GM19395 (cell line): ENCODE measurements at regions not wholly inside any gene's neighbourhood (a gene's known extent, or its start where the extent isn't known, plus 50 kb on each side); places are given as distances from the start of the nearest gene placed in this dataset.
"Not testable (repeated sequence)": the region's sequence is repeated elsewhere in the genome, so short reads cannot be mapped to it uniquely, and the experiment has no call there.

Experiments
- ATAC-seq: cut with Tn5 transposase; IDR thresholded peaks from one replicate; pipeline ENCODE4 v1.9.1; 2021; ENCODE audit warnings: mild to moderate bottlenecking, moderate library complexity; ENCODE audit not compliant: unreplicated experiment

DNA sequence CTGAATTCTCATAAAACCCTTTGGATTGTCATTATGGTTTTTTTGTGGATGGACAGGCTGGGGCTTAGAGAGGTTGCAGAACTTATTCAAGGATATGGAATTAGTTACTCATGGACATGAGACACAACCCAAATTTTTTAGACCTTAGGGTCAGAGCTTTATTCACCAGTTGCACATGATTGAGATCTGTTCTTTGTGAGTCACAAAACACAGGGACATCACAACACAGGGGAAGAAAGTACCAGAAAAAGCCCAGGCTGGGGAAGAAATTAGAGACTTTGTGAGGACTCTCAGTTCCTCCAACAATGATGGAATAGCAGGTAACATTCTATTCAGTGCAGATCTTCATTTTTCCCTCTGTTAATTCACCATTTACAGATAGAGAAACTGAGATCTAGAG, 602.4 kb upstream of the CPEB2 start:
- ATAC-seq = no peak

DNA sequence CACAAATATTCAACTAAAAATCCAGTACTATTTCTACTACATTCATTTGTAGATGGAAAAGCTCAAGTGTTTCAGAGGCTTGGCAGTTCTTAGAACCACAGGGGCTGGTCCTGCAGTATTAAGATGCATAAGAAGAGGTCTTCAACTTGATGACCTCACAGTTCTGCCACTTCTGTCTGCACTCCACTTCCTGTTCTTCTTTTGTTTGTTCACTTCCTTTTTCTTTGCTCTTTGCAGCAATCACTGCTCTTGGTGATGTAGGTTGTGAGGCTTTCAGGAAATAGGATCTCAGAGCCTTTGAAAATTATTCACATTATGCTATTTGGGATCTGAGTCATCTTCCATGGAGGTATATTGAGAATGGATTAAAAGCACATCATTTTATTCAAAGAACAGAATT, 602.0 kb upstream of the CPEB2 start:
- ATAC-seq = no peak

DNA sequence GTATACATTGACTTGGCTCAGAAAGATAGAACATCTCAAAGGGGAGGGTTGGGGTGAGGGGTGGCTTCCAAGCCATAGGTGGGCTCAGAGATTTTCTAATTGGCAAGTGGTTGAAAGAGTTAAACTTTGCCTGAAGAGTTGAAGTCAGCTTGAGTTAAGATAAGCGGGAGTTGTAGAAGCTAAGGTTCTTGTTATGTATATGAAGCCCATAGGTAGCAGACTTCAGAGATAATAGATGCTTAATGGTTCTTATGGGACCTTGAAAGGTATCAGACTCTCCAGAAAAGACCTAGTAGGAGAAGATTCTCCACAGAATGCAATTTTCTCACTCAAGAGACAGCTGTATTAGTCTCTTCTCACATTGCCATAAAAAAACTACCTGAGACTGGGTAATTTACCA, 599.1 kb upstream of the CPEB2 start:
- no peak for ATAC-seq

DNA sequence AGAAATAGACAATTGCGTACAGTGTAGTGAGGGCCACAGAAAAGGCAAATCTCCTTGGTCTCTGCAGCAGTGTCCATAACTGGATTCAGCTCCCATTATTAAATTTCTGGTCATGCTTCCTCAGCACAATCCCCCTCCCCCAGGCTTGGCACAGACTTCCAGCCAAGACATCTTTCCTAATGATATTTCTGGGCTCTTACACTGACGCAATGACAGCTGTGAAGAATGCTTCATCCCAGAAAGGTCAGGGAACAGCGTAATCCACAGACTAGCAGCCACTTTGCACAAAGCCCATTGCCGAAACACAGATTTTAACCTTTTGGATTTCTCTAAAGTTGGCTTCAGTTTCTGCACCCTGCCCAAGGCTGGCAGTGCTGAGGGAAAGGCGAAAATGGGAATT, 597.6 kb upstream of the CPEB2 start:
- no peak for ATAC-seq

DNA sequence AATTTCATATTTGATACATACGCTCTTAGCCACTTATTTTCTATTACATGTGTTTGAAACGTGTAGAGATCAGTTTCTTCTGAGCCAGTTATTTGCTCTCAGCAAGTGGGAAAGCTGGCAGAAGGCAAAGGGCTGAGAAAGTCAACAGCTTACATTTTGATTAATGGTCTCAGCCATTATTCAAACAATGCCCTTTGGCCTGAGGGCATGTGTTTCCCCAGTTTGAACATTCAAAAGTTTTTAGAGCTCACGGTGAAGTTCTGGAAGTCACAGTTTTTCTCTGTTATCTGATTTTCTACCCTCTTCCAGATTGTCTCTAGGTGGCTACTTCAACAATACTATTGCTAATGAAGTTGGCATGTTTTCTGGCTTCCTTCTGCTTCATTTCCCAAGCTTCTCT, 591.8 kb upstream of the CPEB2 start:
- ATAC-seq = no peak

DNA sequence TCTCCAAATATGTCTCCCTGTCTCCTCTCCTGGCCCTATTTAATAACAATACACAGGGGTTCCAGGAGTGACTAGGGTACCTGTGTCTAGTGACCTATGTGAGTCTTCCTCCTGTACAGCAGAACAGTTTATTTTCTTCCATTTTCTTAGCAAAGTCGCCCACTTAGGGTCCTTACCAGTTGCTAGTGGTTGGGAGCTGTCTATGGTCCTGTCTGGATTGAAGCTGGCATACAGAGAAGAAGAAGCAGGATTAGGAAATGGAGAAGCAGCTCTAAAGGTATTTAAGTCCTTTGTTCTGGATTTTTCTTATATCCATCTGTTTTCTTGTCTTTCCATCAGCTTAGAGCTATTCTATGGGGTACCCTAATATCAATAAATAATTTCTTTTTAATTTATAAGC, 587.1 kb upstream of the CPEB2 start:
- no peak for ATAC-seq

DNA sequence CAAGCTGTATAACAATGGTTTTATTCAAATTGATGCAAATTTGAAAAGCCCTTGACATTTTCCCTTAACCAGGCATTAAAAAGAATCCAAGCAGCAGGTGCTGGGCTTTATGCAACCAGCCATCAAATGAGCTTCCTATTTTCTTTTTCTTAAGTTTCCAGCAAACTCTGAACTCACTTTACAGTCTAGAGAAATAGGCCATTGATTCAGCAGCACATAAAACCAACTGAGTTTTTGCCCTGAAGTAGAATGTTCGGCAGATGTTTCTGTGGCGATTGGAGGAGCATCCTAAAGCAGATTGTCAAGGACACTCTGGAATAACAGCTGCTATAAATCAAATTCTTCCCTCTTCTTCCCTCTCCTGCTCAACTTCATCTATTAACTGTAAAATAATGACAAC, 582.8 kb upstream of the CPEB2 start:
- no peak for ATAC-seq

DNA sequence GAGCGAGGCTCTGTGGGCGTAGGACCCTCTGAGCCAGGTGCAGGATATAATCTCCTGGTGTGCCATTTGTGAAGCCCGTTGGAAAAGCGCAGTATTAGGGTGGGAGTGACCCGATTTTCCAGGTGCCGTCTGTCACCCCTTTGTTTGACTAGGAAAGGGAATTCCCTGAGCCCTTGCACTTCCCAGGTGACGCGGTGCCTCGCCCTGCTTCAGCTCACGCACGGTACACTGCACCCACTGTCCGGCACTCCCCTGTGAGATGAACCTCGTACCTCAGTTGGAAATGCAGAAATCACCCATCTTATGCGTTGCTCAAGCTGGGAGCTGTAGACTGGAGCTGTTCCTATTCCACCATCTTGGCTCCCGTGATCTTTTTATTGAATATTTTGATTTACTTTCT, 576.0 kb upstream of the CPEB2 start:
- not testable (repeated sequence) for ATAC-seq

DNA sequence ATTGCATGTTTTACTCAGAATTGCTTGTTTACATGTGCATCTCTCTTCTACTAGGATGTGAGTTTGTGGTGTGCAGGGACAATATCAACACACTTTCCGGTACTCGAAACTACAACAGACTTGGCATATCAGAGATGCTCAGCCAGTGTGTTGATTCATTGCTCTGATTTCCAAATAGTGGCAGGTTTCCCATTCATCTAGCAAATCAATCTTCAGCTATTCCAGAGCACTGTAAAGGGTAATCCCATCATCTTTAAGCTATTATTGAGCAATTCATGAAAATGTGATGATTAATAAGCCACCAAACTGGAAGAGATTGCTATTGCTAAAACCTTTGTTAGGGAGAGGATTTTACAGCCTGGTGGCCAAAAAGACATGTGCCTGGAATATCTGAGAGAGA, 574.2 kb upstream of the CPEB2 start:
- ATAC-seq = no peak

DNA sequence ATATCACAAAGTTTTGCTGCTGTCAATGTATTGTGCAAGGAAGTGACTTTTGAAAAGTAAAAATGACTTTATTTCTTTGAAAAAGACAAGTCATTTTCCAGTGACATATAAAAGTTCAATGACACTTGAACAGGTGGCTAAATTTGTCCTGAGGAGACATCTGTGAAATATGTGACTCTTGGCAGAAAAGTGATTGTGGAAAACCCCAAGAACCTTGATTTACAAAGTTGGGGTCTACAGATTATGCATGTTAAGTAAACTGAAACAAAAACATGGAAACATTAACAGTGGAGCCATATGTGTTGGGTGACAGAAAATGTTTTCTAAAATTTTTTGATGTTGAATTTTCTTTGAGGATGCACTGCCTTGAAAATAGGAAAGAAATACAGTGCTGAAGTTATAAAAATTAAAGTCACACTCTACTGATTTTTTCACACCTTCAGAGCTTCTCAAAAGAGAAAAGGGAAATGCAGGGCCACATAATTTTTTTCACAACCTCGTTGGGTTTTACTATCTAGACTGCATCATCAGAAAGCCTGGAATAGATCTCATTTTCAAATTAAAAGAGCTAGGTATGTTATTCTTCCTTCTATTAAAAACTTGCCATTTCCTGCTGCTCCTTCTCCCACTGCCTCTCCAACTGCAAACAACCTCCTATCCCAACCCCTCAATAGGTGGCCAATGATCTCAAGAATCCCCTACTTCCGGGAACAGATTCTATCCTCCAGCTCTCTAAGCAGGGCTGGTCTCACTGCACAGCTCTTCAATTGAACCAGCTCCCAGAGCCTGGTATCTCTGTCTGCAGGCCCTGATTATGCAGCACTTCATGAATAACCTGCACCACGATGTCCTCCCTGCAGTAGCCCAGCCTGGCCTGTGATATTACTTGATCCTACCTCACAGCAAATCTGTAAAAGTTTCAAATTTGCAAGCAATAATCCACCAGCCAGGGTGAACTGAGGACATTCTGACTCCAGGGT, 570.8 kb upstream of the CPEB2 start:
- no peak for ATAC-seq

DNA sequence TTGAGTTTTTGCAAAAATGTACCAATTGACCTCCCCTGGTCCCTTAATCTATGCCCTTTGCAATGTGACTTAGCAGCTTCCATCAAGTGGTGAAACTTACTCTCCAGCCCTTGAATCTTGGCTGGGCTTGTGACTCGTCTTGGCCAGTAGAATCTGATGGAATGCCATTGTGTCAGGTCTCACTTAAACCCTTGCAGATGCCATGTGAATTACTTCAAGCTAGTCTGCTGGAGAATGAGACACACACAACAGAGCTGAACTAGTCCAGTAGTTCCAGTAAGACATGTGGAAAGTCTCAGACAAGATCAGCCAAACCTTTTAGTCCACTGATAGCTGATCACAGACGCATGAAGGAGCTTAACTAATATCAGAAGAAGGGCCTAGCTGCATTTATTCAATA, 567.8 kb upstream of the CPEB2 start:
- no peak for ATAC-seq

DNA sequence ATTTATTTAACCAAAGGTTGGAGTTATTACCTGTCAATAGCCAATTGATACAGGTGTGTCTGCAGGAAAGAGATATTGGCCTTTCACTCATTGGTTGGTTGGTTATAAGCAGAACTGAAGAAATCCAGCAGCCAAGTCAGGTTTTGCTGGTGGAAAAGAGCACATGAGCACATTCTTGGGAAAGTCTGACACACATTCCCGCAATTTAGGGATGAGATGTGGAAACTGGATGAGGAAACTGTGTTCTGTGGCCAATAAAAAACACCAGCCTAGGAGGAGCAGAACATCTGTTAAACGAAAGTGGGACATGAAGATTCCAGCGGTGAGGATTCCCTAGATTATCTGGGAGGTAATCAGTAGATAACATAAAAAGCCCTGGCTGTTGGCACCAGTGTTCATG, 567.4 kb upstream of the CPEB2 start:
- no peak for ATAC-seq

DNA sequence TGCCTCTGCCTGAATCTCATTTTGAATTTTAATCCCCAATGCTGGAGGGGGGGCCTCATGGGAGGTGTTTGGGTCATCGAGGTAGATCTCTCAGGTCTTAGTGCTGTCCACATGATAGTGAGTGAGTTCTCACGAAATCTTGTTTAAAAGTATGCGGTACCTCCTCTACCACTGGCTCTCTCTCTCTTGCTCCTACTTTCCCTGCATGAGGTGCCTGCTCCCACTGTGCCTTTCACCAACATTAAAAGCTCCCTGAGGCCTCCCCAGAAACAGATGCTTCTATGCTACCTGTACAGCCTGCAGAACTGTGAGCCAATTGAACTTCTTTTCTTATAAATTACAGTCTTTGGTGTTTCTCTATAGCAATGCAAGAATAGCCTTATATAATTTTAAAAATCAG, 560.7 kb upstream of the CPEB2 start:
- ATAC-seq = no peak

DNA sequence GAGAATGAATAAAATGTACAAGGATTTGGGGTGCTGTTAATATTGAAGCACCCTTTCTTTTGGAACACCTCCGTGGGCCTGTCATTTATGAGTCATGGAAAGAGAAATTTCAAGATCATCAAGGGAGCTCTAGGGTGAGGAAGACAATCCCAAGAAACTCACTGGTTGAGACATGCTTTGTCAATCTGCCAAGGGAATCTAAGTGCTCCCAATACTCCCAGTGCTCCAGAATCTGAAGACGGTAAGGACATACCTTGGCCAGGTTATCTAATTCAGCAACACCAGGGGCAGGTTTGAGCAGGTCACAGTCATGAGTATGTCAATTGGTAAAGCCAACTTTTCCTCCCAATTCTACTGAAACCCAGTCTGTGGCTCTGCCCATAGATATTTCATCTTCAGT, 556.4 kb upstream of the CPEB2 start:
- ATAC-seq = no peak

DNA sequence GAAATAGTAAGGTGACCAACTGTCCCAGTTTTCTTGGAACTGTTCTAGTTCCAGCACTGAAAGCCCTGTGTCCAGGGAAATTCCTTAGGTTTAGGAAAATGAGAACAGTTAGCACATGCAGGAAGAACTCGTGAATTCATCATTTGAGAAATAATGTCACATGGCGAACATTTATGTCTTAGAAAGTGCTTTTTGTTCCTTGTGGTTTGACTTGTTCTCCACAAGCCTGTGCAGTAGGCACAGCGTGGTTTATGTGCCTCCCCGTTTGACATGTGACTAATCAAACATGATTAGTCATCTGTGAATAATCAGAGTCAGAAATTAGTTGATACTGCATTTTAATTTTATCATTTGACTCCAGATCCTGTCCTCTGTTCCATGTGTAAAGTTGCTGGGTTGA, 556.0 kb upstream of the CPEB2 start:
- no peak for ATAC-seq

DNA sequence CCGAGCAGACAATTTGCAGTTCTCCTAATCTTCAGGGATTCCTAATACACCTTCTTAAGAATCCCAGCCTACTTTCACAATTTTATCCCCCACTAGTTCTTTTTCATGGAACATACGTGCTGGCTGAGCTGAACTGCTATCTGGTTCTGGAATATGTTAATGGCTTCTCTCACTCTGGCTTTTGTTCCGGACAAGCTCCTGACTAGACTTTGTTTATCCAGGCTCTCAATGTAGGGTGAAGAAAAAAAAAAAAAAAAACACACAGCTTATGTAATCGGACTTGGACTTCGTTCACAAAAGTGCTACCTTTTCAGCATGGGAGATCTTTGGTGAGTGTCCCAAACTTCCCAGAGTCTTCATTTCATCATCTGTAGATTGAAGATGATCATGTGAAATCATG, 555.4 kb upstream of the CPEB2 start:
- no peak for ATAC-seq

DNA sequence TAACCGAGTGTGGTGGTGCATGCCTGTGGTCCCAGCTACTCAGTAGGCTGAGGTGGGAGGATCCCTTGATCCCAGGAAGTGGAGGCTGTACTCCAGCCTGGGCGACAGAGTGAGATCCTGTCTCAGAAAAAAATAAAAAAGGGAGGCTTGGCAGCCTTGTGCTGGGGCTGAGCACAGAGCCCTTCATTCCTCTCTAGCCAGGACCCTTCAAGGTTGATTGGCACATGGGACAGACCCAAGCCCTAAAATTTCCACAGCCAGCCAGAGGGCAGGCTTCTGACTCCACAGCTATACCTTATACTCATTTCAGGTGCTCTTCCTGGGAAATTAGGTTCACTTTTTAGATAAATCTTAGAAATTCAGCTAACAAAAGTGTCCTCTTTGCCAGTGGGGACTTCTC, 553.0 kb upstream of the CPEB2 start:
- no peak for ATAC-seq

DNA sequence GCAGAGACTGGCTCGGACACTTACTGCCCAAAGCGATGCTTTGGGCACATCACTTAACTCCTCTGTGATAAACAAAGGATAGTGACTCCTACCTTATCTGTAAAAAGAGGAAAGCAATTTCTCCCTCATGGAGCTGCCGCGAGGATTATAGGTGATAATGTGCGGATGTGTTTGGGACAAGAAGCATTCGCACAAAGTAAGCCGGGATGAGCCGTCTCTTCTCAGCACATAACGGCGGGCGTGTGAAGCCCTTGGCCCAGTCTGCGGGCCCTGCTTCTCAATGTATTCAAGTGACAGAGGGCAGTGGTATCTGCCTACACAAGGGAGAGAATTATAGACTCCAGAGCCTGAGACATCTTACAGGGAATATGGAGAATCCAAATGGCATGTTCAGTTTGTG, 550.3 kb upstream of the CPEB2 start:
- ATAC-seq = no peak

DNA sequence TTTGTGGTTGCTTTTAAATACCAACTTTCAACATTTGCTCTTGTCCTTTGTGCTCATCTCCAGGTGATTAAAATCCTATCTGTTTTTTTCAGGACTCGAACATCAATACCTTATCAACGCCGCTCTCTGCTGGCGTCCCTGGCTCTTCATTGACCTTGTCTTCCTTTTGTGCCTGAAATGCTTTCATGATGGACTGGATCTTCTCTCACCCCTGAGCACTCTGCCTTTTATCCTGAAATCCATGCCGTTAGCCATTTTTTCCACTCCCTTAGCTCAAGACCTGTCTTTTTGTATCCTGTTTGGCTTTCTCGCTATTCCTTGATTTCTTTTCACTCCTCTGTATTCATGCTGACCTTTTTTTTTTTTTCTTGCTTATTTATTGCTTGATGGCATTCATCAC, 549.5 kb upstream of the CPEB2 start:
- no peak for ATAC-seq

DNA sequence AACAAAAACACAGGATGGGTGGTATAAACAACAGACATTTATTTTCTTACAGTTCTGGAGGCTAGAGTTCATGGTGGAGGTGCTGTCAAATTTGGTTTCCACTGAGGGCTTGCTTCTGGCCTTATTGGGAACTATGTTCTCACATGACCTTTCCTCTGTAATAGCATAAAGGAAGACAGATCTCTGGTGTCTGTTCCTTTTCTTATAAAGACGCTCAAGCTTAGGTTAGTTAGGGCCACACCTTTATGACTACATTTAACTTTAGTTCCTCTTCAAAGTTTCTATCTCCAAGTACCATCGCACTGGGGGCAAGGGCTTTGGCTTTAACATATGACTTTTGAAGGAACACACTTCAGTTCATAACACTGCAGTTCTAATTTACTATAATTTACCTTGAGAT, 543.8 kb upstream of the CPEB2 start:
- ATAC-seq = no peak

DNA sequence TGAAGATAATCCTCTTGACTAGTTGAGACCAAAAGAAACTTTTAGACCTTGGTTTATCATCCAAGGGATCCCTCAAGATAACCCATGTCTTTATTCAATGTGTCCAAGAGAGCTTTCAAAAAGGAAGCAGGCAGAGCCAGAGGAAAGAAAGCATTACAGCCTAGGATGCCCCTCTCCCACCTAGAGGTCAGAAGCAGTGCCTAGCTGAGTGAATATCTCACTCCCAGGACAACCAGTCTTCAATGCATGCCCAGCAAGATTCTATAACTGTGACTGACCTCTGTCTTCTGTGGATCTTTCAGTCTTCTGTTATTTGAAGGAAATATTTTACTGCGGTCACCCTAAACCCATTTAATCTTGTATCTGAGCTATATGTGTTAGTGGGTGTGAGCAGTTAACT, 537.2 kb upstream of the CPEB2 start:
- ATAC-seq = no peak

DNA sequence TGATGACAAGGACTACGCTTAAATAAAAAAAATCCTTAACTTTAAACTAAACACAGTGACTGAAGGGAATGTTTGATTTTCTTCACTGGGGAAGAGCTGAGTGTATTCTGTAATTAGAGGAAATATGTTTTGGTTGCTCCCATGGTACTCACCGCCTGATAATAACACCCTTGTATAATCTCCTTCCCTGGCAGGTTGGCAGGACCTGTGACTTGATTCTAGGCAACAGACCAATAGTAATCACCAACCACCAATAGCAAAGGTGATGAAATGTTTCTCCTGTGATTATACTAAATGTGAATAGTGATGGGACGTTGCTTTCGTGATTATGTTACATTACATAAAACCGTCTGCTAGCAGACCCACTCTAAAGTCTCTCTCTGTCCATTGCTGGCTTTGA, 536.8 kb upstream of the CPEB2 start:
- ATAC-seq = no peak

DNA sequence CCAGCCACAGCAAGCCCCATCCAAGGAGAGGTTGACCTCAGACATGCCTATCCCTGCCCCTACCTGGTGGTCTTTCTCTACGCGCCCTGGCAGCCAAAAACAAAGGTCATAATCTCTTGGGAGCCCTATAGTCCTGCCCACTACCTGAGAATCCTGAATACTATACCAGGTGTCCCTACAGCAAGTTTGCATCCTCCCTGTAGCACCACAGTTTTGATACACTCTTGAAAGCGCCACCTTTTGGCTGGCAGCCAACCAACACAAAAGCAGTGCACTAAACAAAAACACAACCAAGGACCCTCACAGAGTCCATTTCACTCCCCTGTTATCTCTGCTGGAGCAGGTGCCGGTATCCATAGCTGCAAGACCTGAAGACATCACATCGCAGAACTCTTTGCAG, 523.8 kb upstream of the CPEB2 start:
- no peak for ATAC-seq
